ENCODE measurements at regions not wholly inside any gene's neighbourhood (a gene's known extent, or its start where the extent isn't known, plus 50 kb on each side); places are given as distances from the start of the nearest gene placed in this dataset.
"Not testable (repeated sequence)": the region's sequence is repeated elsewhere in the genome, so short reads cannot be mapped to it uniquely, and the experiment has no call there.

DNA sequence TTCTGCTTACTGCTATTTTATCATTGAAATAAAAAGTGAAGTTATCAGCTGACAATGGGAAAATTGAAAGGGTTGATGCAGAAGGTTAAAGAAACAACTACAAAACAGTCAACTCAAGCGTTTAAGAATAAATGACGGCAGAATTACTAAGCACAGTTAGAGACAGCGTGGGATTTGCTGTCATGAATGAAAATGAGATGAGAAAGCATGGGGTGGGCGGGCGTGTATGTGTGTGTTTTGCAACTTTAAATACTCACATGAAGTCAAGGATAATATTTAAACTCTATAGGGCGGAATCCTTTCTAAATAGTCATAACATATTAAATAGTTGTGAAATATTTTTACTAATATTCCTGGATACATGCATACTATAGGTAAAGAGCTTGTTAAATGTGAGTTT, 450.8 kb downstream of the ETV1 start:
- intact Hi-C loops (cut with DNase I): no loop called here
- no peak for DNase-seq (ENCODE audit: low spot score)

DNA sequence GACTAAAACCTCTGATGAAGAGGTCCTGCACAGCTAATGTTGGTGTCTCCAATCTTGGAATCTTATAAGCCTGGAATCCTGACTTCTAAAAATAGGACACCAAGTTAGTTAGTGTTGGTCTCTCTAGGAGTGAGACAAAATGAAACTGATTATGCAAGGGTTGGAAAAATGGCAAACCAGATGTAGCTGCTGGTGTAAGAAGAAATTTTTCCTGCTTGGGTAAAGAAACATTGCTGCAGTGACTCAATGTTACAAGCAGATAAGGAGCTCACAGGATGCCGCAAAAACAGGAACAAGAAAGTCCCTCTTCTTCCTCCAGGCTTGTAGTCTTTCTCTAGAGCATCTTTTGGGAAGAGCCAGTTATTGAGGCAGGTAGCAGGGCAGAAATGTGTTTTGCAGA, 449.0 kb downstream of the ETV1 start:
- intact Hi-C loops (cut with DNase I): no loop called here

DNA sequence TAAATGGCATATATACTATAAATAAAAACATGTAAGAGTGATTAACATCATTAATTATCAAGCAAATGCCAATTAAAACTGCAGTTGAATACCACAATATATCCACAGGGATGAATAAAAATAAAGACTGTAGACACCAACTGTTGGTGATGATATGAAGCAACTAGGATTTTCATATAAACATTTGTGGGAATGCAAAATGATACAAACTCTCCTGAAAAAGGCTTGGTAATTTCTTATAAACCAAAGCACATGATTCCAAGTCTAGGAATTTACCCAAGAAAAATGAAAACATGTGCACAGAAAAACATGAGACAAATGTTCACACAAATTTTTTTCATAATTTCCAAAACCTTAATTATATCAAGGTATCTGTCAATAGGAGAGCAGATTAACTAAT, 448.1 kb downstream of the ETV1 start:
- intact Hi-C loops (cut with DNase I): no loop called here
- no peak for DNase-seq (ENCODE audit: low spot score)

More for the DNA sequence above, 449.0 kb downstream of the ETV1 start:
- DNase-seq (ENCODE audit: low spot score): no peak

DNA sequence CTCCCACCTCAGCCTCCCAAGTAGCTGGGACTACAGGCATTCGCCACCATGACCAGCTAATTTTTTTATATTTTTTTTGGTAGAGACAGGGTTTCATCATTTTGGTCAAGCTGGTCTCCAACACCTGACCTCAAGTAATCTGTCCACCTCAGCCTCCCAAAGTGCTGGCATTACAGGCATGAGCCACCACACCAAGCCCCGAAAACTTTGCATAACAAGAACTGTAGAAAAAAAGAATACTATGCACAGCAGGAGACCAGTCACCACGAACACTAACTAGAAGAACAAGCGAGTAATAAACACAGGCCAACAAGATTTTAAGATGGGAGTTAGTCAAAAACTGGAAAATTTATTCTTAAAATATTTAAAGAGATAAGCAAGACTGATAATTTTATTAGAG, 447.0 kb downstream of the ETV1 start:
- no peak for DNase-seq (ENCODE audit: low spot score)
- intact Hi-C loops (cut with DNase I): no loop called here

DNA sequence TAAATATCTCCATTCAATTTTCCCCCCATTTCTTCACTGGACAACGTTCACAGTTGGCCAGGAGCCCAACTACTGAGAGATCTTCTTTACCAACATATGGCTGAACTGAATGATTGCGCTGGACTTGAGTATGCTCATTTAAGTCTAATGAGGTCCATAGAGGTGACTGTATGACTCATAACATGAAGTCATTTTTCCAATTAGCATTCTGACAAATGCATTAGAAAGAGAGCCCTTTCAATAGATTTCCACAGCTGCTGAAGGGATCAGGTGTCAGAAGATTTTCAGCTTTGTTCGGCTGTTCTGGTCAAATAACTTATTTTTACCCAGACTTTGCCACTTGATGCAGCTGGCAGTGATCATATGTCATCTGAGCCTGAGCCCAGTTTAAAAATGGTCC, 438.0 kb downstream of the ETV1 start:
- intact Hi-C loops (cut with DNase I): no loop called here
- DNase-seq (ENCODE audit: low spot score): no peak

DNA sequence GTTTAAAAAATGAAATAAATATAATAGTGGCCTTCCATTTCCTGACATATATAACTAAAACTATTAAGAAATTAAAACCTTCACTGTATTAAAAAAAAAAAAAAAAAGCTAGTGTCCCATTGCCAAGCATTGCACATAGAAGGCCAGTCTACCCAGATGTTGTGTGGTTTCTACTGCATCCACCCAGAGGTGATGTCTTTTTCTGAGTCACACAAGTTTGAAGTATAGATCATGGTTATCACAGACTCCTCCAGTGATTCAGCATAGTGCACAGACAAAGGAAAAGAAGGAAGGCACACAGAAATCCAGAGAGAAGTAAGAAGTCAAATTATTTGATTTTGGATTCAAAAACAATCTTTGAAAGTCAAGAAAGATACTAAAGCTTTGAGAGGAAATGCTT, 429.0 kb downstream of the ETV1 start:
- DNase-seq (ENCODE audit: low spot score): no peak
- intact Hi-C loops (cut with DNase I): no loop called here

DNA sequence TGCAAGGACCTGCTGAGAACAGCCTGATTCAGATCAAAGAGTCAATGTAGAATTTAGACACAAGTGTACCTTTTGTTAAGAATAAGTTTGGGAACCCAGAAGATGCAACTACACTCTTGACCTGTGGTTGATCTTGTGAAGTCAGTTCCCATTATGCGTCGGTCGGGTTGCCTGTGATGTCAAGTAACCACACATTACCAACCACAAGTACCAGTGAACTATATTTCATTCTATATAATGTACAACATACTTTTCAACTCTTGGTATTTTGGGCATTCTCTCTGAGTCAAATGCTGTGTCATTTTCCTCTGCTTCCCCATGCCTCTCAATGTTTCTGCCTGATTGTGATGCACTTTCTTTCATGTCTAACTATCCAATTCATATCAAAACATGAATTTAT, 426.2 kb downstream of the ETV1 start:
- intact Hi-C loops (cut with DNase I): no loop called here
- DNase-seq (ENCODE audit: low spot score): no peak

DNA sequence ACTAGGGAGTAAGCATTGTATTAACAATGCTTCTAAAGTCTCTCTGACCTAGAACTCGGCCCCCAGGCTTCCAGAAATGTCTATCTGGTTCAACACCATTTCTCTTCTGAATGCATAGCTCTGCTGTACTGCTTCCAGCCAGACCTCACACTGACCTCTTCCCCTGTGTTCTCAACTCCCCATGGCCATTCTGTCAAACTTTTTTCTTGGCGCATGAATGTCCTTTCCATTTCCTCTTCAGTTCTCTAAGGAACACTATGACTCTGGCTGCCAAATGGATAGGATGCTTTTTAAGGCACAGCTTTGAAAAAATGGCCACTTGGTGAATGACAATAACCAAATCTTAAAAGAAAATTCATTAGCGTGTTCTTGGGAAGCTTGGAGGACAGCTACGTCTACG, 425.8 kb downstream of the ETV1 start:
- intact Hi-C loops (cut with DNase I): no loop called here
- no peak for DNase-seq (ENCODE audit: low spot score)

DNA sequence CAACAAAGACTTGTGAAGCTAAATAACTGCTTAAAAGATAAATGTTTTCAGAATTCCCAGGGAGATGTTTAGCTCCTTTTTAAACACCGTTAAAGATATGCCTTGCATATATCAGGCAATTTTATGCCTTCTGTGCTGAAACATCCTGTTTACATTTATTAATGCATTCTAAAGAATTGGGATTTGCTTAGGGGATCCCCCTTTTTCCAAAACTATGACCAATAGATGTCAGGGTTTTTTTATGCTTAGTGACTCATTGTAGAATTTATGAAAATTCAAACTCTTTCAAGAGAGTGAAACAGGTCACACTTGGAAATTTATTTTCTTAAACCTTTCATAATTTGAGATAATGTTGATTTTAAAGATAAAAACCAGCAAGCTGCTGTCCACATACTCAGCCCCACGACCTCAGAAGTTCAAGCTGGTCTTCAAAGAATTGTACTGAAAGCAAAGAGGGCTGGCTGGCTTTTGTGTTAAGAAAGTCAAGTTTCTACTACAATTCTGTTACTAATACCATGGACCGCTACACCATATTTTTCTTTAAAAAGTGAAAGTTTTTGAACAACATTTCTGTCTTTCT, 411.8 kb downstream of the ETV1 start:
- intact Hi-C loops (cut with DNase I): no loop called here

DNA sequence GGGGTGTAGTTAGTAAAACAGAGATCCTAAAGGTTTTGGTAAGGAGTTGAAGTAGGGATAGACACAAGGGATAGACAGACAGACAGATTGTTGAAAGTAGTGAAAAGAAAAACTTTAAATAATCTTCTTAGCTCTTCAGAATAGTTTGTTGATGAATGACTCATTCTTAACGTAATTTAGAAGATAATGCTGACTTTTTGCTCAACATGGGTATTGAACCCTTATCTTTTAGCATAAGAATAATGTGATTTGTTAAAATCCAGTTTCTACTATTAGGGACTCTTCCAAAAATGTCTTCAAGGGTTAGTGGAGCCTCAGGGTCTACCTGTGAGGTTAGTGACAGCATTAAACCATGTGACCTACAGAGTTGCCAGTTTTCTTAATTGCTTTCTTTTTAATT, 411.2 kb downstream of the ETV1 start:
- intact Hi-C loops (cut with DNase I): no loop called here
- no peak for DNase-seq (ENCODE audit: low spot score)

More for the DNA sequence above, 411.8 kb downstream of the ETV1 start:
- DNase-seq (ENCODE audit: low spot score): no peak

DNA sequence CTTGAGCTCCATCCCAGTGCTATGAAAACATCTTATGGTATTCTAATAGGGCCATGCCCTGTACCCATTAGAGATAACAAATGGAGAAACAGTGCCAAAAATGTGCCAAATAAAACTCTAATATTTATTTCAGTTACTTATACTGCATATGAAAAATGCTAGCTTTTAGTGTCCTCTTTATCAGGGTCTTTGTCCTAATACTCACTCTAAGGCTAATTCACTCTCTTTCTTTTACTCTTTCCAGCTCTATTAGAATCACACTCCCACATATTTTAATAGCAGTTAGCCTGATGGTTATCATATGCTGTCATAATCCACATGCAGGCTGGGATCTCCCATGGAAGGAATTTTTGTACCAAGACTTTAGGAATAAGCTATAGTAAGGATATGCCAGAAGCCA, 408.4 kb downstream of the ETV1 start:
- intact Hi-C loops (cut with DNase I): no loop called here
- no peak for DNase-seq (ENCODE audit: low spot score)

DNA sequence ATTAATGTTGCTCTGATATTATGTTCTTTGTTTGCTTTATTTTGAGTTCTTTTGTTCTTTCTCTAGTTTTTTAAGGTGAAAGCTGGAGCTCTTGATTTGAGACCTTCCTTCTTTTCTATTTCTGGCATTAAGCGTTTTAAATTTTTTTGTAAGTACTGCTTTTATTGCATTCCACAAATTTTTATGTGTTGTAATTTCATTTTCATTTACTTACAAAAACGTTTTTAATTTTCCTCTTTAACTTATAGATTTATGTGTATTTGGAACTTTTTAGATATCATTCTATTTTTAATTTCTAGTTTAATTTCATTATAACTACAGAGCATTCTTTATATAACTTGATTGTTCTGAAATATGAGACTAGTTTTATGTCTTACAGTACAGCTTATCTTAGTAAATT, 395.6 kb downstream of the ETV1 start:
- intact Hi-C loops (cut with DNase I): no loop called here
- DNase-seq (ENCODE audit: low spot score): no peak

DNA sequence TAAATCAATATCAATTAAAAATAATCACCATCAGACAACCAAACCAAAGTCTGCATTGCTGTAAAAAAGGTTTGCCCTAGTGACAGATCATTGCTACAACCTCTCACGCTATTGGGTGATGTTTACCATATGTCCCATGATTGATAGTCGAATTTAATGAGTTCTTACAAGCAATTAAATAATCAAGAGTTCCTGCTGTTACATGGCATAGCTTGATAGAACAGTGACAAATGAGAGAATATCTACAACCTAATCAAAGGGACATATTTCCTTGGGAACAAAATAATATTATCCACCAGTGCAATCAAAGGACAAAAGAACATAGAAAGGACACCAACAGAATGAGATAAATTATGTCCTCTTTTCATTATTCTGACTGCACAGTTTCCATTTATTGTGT, 387.4 kb downstream of the ETV1 start:
- intact Hi-C loops (cut with DNase I): no loop called here
- DNase-seq (ENCODE audit: low spot score): no peak

DNA sequence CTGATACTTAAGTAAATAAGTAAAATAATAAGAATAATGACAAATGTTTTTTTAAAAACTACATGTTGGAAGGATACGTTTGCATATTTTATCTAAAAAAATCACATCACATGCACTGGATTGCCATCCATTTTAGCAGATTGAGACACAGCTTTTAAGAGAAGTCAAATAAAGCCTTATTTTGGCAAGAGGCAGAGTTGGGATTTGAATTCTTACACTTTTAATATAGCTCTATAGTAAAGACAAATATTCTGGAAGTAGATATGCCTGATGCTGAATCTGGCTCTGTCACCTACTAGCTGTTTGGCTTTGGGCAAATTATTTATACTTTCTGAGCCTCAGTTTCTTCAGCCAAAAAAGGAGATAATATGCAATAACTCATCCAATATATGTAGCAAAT, 386.4 kb downstream of the ETV1 start:
- intact Hi-C loops (cut with DNase I): no loop called here

DNA sequence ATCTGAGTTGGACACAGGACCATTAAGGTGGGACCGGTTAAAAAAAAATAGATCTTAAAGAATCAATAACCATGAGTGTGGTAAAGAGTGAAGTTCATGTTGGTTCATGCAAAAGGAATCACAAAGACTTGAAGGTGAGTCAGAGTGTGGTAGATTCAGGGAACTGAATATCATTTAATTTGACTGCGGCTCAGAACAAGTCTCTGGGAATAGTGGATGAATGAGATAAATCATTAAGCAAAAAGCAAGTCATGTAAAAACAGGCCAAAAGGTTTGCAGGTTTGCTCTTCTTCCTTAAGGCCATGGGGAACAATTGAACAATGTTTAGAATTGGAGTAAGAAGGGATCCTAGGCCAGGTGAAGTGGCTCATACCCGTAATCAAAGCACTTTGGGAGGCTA, 385.8 kb downstream of the ETV1 start:
- intact Hi-C loops (cut with DNase I): no loop called here
- DNase-seq (ENCODE audit: low spot score): no peak

More for the DNA sequence above, 386.4 kb downstream of the ETV1 start:
- no peak for DNase-seq (ENCODE audit: low spot score)

DNA sequence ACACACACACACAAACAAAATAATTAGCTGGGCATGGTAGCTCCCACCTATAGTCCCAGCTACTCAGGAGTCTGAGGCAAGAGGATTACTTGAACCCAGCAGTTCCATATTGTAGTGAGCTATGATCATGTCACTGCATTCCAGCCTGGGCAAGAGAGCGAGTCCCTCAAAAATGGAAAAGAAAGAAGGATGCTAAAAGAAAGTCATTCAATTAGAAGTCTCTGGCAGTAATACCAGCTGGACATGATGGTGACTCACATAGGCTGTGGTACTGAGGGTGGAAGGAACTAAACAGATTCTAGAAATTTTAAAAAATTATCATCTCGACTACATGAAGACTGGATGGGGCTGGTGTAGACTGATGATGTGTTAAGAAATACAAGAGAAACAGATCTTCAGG, 385.3 kb downstream of the ETV1 start:
- DNase-seq (ENCODE audit: low spot score): no peak
- intact Hi-C loops (cut with DNase I): no loop called here

DNA sequence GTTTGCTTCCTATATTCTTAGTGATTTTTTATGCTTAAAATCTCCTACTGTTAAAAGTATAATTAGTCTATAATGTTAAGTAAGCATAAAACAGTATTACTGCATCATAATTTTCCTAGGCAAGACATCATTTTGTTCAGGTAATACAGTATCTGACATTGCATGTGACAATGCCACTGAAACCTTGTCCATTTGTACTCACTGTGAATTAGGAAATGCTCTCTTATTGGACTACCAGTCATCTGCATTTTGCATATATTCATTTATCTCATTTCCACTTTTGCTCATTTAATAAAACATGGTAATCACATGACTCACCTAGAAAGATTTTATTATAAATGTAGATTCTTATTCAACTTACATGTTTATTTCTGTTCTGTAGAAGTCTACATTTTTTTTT, 379.1 kb downstream of the ETV1 start:
- intact Hi-C loops (cut with DNase I): no loop called here
- no peak for DNase-seq (ENCODE audit: low spot score)

DNA sequence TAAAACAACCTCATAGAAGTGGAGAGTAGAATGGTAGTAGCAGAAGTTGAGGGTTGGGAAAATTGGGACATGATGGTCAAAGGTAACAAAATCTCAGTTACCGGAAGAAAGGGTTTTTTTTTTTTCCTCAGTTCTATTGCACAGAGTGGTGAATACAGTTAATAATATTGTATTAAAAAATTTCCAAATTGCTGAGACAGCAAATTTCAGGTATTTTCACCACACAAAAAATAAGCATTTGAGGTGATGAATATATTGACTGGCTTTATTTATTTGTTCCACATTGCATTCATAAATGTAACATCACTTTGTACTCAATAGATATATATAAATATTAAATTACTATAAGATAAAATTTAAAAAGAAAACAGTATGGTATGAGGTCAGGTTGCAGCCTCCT, 373.8 kb downstream of the ETV1 start:
- intact Hi-C loops (cut with DNase I): no loop called here
- DNase-seq (ENCODE audit: low spot score): no peak

DNA sequence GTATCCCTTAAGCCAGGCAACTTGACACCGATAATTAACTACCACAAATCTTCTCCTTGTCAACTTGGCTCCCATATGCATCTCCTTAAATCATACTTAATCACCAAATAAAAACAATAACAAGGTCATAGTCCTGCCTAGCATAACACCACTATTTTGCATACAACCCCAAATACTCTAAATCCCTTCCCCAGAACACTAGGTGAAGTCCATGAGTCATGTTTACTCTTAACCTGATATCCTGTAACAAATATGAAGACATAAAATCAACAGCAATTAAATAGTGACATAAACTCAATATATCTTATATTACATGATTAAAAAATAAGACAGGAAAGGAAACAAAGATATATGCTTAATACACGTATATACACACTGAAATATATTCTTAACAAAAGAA, 362.0 kb downstream of the ETV1 start:
- intact Hi-C loops (cut with DNase I): no loop called here
- DNase-seq (ENCODE audit: low spot score): no peak

DNA sequence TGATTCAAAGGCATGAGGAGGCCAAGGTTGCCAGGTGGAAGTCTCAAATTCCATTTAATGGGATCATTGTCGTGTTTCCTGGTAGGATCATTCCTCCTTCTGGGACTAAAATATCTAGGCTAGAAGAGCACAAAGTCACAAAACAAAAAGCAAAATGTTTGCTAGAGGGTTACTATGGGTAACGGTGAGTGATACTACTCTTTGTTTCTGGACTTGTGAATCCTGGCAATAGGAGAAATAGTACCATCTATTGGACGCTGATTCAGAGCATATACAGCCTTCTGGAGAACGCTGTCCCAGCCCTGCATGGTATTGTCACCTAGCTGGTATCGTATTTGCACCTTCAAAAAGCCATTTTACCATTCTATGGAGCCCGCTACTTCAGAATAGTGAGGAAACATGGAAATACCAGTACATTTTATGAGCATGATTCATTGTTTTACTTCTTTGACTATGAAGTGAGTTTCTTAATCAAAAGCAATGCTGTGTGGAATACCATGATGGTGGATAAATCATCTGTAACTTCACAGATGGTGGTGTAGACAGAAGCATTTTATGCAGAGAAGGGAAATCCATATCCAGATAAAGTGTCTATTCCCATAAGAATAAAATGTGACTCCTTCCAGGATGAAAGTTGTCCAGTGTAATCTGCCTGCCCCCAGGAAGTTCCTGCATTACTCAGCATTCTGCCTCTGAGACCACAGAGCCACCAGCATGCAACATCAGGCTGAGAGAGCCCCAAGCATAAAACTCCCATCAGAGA, 361.0 kb downstream of the ETV1 start:
- DNase-seq (ENCODE audit: low spot score): no peak
- intact Hi-C loops (cut with DNase I): no loop called here

DNA sequence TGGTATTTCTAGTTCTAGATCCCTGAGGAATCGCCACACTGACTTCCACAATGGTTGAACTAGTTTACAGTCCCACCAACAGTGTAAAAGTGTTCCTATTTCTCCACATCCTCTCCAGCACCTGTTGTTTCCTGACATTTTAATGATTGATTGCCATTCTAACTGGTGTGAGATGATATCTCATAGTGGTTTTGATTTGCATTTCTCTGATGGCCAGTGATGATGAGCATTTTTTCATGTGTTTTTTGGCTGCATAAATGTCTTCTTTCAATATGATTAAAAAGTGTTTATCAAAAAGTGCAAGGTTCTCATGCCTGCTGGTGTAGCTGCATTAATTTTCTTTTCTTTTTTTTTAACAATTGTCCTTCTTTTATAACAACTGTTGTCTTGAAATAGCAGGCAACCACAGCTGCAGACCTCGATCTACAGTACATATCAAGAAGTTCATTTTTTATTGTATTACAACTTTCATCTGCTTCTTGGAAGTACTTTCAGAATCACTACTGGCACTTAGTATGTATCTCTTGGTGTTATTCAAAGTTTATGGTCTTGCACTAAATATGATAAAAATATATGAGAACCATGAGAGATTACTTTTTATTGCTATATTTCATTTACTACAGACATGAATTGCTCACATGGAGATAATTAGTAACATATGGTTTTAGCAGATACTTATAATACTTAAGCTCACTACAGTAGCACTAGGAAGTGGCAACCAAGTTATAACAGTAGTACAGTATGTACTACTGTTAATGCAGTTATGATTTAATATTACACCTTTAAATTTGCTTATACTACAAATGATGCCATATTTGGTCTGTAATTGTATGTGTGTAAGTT, 358.0 kb downstream of the ETV1 start:
- intact Hi-C loops (cut with DNase I); DNase-seq (ENCODE audit: low spot score): not testable (repeated sequence)

All from cardiac septum (tissue), 1 donor.